ENCODE measurements at regions not wholly inside any gene's neighbourhood (a gene's known extent, or its start where the extent isn't known, plus 50 kb on each side); places are given as distances from the start of the nearest gene placed in this dataset.

GRCh38 chr15:77786181-77786890 lies 153.6 kb upstream of the LINGO1 start:
- Mint-ChIP-seq H3K36me3 (no peaks in the 10 kb centered on the region), H3K9me3 (no peaks in the 10 kb centered on the region), H3K27ac (no peak overlapping the region)
- DNase-seq (ENCODE audit: low spot score in 2 of 2) (no peak), ATAC-seq (no peak)

GRCh38 chr15:77784361-77785292 lies 151.9 kb upstream of the LINGO1 start:
- ATAC-seq, result peak; percentile 34 to 61
- peak in 1 of 2 donors; percentile 31 for DNase-seq (ENCODE audit: low spot score in 2 of 2)
- Mint-ChIP-seq H3K9me3 (no peaks in the 10 kb centered on the region), H3K36me3 (no peaks in the 10 kb centered on the region), H3K27ac (no peak overlapping the region)

GRCh38 chr15:77783636-77784035 lies 150.9 kb upstream of the LINGO1 start:
- Mint-ChIP-seq H3K27ac (no peak overlapping the region), H3K36me3 (no peaks in the 10 kb centered on the region), H3K9me3 (no peaks in the 10 kb centered on the region)
- no peak for ATAC-seq
- no peak for DNase-seq (ENCODE audit: low spot score in 2 of 2)

- no peak overlapping the region for H3K27ac Mint-ChIP-seq
- ATAC-seq (no peak), DNase-seq (ENCODE audit: low spot score in 2 of 2) (no peak)
- H3K36me3 Mint-ChIP-seq, result no peaks in the 10 kb centered on the region
- no peaks in the 10 kb centered on the region for H3K9me3 Mint-ChIP-seq
These were observed 150.0 kb upstream of the LINGO1 start for GRCh38 chr15:77782691-77783090.

DNA sequence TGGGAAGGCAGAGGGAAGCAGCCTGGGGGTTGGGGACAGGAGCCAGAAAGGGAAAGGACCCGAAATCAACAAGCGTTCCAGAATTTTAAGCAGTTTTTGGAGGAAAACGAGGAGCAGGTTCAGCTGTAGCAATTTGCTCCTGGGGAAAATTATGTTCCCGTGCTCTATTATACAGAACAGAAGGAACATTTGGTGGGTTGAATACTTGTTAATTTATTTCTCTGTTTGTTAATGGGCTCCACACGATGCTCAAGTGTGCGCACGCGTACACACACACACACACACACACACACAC lies 149.2 kb upstream of the LINGO1 start:
- H3K27ac Mint-ChIP-seq, result no peak overlapping the region
- H3K9me3 Mint-ChIP-seq, result no peaks in the 10 kb centered on the region
- ATAC-seq, result no peak
- no peak for DNase-seq (ENCODE audit: low spot score in 2 of 2)
- no peaks in the 10 kb centered on the region for H3K36me3 Mint-ChIP-seq

DNA sequence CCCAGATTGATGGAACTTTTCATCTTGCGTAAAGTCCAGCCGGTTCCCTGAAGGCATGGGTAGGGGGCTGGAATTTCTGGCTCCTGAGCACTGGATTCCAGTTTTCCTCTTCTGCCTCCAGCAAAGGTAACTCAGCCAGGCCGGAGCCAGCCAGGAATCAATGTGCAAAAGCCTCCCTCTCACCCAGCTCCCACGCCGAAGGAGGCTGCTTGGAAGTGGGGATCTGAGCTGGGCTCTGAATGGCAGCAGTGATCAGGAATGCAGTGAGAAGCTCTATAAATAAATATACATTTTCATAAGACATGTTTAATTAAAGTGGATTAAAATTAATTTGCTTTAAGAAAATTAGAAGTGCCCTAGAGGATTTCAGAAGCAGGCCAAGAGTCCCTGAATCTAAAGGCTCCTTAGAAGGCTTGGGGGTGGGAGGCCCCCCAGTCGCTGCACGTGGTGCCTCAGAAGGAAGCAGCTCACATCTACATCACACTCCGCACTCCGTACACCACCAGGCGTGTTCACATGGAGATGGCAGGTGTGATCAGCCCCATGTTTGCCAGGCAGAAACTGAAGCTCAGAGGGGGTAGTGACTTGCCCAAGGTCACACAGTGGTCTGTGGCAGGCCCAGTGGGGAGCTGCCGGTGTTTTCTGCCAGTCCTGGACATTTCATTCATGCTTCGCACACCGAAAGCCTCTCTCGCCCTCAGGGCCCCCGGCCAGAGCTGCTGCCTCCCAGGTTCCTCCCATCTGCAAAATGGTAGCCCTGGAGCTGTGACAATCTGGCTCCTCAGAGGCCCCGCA lies 148.6 kb upstream of the LINGO1 start:
- DNase-seq (ENCODE audit: low spot score in 2 of 2) (no peak), ATAC-seq (no peak)
- H3K9me3 Mint-ChIP-seq, result no peaks in the 10 kb centered on the region
- no peaks in the 10 kb centered on the region for H3K36me3 Mint-ChIP-seq
- no peak overlapping the region for H3K27ac Mint-ChIP-seq

- DNase-seq (ENCODE audit: low spot score in 2 of 2) (no peak), ATAC-seq (no peak)
- Mint-ChIP-seq H3K36me3 (no peaks in the 10 kb centered on the region), H3K27ac (no peak overlapping the region), H3K9me3 (no peaks in the 10 kb centered on the region)
These were observed 146.1 kb upstream of the LINGO1 start for GRCh38 chr15:77778802-77779201.

DNA sequence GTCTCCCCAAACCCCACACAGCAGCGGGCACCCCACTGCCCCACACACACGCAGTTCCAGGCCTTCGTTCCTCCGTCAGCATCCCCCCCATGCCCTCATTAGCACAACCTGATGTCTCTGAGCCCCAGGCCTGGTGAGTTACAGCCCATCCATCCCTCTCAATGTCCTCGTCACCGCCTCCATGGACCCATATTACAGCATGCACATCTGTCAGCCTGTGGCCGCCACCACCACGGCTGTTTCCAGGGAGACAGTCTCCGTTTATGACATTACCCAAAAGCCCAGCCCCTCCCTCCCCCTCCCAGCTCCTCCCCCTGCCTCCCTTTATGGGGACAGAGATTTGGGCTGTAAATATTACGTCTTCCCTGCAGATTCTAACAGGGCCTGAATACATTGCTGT lies 143.1 kb upstream of the LINGO1 start:
- H3K36me3 Mint-ChIP-seq, result no peaks in the 10 kb centered on the region
- H3K27ac Mint-ChIP-seq, result peak overlapping the region in 1 of 2 donors; percentile 30
- no peaks in the 10 kb centered on the region for H3K9me3 Mint-ChIP-seq
- DNase-seq (ENCODE audit: low spot score in 2 of 2) (no peak), ATAC-seq (no peak)

DNA sequence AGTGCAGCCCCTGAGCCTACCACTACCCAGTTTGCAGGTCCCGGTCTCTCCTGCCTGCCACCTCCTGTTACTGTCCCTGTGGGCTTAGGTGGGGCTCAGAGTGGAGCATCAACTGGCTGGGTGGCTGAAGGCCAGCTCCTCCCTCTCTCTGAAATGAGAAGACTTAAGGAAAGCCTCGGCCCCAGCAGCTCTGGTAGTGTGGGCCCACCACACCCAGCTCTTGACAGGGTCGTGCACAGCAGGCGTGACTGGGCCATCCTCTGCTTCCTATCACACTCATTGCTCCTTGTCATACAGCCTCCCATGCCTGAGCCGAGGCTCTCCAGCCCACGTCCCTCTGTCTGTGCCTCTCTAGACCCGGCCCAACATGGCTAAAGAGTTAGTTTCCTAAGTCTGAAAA lies 142.7 kb upstream of the LINGO1 start:
- H3K36me3 Mint-ChIP-seq, result no peaks in the 10 kb centered on the region
- ATAC-seq, result no peak
- H3K27ac Mint-ChIP-seq, result no peak overlapping the region
- no peak for DNase-seq (ENCODE audit: low spot score in 2 of 2)
- no peaks in the 10 kb centered on the region for H3K9me3 Mint-ChIP-seq

- ATAC-seq, result no peak
These were observed 141.6 kb upstream of the LINGO1 start for GRCh38 chr15:77774350-77774749.

DNA sequence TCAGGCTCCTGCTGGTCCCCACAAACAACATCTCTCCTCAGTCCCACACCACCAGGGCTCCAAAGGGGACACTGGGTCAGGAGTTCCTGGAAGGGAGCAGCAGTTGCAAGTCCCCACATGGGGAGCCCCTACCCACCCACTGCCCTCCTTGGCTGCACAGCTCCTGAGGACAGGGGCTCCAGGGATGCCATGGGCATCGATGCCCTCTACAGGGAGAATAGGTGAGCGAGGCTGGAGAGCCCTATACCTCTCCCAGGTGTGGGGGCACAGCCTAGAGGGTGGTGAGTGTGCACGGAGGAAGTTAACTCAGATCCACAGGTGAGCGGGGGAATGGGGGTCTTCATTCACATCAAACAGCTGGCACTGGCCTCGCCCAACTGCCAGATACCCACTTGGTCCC lies 141.2 kb upstream of the LINGO1 start:
- no peak overlapping the region for H3K27ac Mint-ChIP-seq
- no peaks in the 10 kb centered on the region for H3K9me3 Mint-ChIP-seq
- ATAC-seq (no peak), DNase-seq (ENCODE audit: low spot score in 2 of 2) (no peak)
- no peaks in the 10 kb centered on the region for H3K36me3 Mint-ChIP-seq

More at GRCh38 chr15:77774350-77774749, 141.6 kb upstream of the LINGO1 start:
- peak overlapping the region in 1 of 2 donors; percentile 82 for H3K27ac Mint-ChIP-seq
- no peaks in the 10 kb centered on the region for H3K36me3 Mint-ChIP-seq
- no peaks in the 10 kb centered on the region for H3K9me3 Mint-ChIP-seq
- no peak for DNase-seq (ENCODE audit: low spot score in 2 of 2)

- Mint-ChIP-seq H3K9me3 (no peaks in the 10 kb centered on the region), H3K27ac (no peak overlapping the region), H3K36me3 (no peaks in the 10 kb centered on the region)
- DNase-seq (ENCODE audit: low spot score in 2 of 2) (no peak), ATAC-seq (no peak)
These were observed 140.1 kb upstream of the LINGO1 start for GRCh38 chr15:77772641-77773402.

DNA sequence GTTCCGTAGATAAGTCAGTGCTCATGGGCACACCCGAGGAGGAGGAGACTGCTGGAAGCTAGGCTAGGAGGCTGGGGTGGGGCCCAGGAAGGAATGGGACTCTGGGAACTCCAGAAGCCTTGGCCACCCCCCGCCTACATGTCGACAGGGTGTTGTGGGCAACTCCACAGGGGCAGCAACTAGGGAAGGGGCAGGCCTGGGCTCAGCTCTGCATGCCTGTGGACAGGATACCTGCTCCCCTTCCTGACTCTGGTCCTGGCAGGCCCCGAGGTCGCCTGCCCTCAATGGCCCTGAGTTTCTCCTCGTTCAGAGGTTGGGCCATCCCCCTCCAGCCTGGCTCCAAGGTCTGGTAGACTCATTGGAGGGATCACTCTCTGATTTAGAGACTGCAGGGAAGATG lies 138.9 kb upstream of the LINGO1 start:
- Mint-ChIP-seq H3K36me3 (no peaks in the 10 kb centered on the region), H3K9me3 (no peaks in the 10 kb centered on the region), H3K27ac (no peak overlapping the region)
- DNase-seq (ENCODE audit: low spot score in 2 of 2) (no peak), ATAC-seq (no peak)

DNA sequence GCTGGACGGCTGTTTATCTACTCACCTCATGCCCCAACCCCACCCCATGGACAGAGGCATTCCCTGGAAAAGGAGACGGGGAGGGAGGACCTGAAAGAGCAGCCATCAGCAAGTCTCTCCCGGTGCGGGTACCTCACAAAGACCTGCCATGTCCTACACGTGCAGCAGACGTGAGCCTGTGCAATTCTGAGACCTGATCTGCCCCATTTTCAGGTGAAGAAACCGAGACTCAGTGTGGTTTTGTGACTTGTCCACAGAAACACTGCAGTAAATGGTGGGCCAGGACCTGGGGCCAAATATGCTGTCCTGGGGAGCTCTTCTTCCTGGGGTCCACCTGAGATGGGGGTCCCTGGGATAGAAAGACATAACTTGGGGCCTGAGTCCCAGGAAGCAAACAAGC lies 137.0 kb upstream of the LINGO1 start:
- no peak for DNase-seq (ENCODE audit: low spot score in 2 of 2)
- Mint-ChIP-seq H3K27ac (no peak overlapping the region), H3K36me3 (no peaks in the 10 kb centered on the region), H3K9me3 (no peaks in the 10 kb centered on the region)
- ATAC-seq, result no peak

GRCh38 chr15:77768521-77769078 lies 135.9 kb upstream of the LINGO1 start:
- H3K36me3 Mint-ChIP-seq, result no peaks in the 10 kb centered on the region
- DNase-seq (ENCODE audit: low spot score in 2 of 2) (no peak), ATAC-seq (no peak)
- H3K9me3 Mint-ChIP-seq, result no peaks in the 10 kb centered on the region
- no peak overlapping the region for H3K27ac Mint-ChIP-seq

DNA sequence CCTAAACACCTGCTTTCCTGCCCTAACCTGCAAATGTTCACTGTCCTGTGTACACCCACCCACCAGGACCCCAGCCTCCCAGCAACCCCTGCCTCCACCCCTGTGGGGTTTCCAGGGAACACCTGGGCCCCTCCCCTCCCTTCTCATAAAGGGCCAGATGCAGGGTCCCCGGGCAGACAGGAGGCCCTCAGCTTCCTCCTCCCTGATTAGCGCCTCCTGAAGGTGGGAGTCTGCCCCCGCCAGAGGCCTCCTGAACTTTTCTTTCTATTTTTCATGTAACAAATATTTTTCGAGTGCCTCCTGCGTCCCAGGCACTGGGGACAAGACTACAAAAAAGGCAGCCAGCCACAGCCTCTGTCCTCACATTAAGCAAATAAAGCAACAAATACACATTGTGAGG lies 135.4 kb upstream of the LINGO1 start:
- ATAC-seq (no peak), DNase-seq (ENCODE audit: low spot score in 2 of 2) (no peak)
- Mint-ChIP-seq H3K36me3 (no peaks in the 10 kb centered on the region), H3K27ac (no peak overlapping the region), H3K9me3 (no peaks in the 10 kb centered on the region)

All from activated naive CD4-positive, alpha-beta T cell treated with anti-CD3 and anti-CD28 coated beads, Interleukin-2, amount 50 U/mL, for 72 hours (primary cell).